ENCODE measurements at regions not wholly inside any gene's neighbourhood (a gene's known extent, or its start where the extent isn't known, plus 50 kb on each side); places are given as distances from the start of the nearest gene placed in this dataset.
A peak's percentile ranks its signal among the peaks of the same experiment; 100 is the strongest.

DNA sequence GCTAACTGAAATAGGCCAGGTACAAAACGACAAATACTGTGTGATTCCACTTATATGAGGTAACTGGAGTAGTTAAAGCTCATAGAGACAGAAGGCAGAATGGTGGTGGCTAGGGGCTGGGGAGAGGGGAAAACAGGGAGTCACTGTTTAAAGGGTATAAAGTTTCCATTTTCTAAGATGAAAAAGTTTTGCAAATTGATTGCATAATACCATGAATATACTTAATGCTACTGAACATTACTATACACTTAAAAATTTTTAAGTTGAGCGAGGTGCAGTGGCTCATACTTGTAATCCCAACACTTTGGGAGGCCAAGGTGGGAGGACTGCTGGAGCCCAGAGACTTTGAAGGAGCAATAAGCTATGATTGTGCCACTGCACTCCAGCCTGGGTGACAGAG is 138.6 kb upstream of the ARID1B start:
- WGBS, 2 experiments (ENCODE audit: extremely low coverage in 2 of 2, insufficient read length in 1 of 2), result 100% methylated on average over 1 of the region's 2 CpGs; no CpG with 5 or more reads in 1 of the 2 experiments
- no peak overlapping the region for H2AK5ac ChIP-seq (ENCODE audit: low read depth, low read length)
- CTCF ChIA-PET, result no interaction called here
- no peak overlapping the region for H3K23ac ChIP-seq (ENCODE audit: low read depth, low read length)
- no peak overlapping the region for H3K9ac ChIP-seq (ENCODE audit: low read depth, low read length)
- ATAC-seq (ENCODE audit: low read depth) (no peak), DNase-seq (no peak)
- in situ Hi-C loops (cut with MboI; ENCODE audit: low sequenced_read_pairs) (no loop called here), dilution Hi-C loops (cut with HindIII; ENCODE audit: low sequenced_read_pairs, unreplicated experiment) (no loop called here), intact Hi-C loops (cut with micrococcal nuclease) (no loop called here)
- no TSS peak for BruUV-seq (replicated peaks)
- TF ChIP-seq SMC3 (IDR thresholded peaks at IDR 0.05; ENCODE audit: low read depth, low read length) (no peak), CEBPB (IDR thresholded peaks at IDR 0.05; ENCODE audit: low read depth, low read length) (0 out of 2 replicates have a peak, but pooled peaks have one; percentile 0)
- H3K4me2 ChIP-seq (ENCODE audit: low read depth, low read length), result no peak overlapping the region
- no peak overlapping the region for H2AK9ac ChIP-seq (replicated peaks; ENCODE audit: low read depth, low read length, poor library complexity)
- H2AFZ ChIP-seq (replicated peaks; ENCODE audit: low read length, poor library complexity), result no peak overlapping the region
- no peak overlapping the region for H2BK20ac ChIP-seq (ENCODE audit: low read depth, low read length)
- H3K14ac ChIP-seq (replicated peaks; ENCODE audit: low read depth, low read length), result no peak overlapping the region
- no peaks in the 10 kb centered on the region for H3K27me3 ChIP-seq (ENCODE audit: control insufficient read depth, insufficient read depth, low read length)
- no peak overlapping the region for H3K18ac ChIP-seq (ENCODE audit: low read depth, low read length)
- peaks cover 4% of the 10 kb centered on the region; the same call in 1 of the 2 replicates for H3K4me1 ChIP-seq (ENCODE audit: control insufficient read depth, insufficient read depth, low read length)
- no peak overlapping the region for H3K27ac ChIP-seq (ENCODE audit: insufficient read depth, low read length)
- no peak overlapping the region for H2BK15ac ChIP-seq (ENCODE audit: low read depth, low read length)
- no peak overlapping the region for H4K8ac ChIP-seq (ENCODE audit: low read depth in 2 of 2, low read length in 2 of 2)
- no peak overlapping the region for H3K56ac ChIP-seq (ENCODE audit: extremely low read depth, insufficient read depth, low read length)
- H3K4me3 ChIP-seq (ENCODE audit: insufficient read depth, low read depth, low read length), result no peak overlapping the region
- no peaks in the 10 kb centered on the region for H4K20me1 ChIP-seq (ENCODE audit: insufficient read depth, low read length)
- no peaks in the 10 kb centered on the region for H3K79me1 ChIP-seq (ENCODE audit: low read depth in 1 of 2, low read length in 2 of 2)
- POLR2A ChIA-PET (ENCODE audit: unreplicated experiment), result no interaction called here
- no peak overlapping the region for H4K5ac ChIP-seq (ENCODE audit: low read depth, low read length)
- peaks cover 4% of the 10 kb centered on the region for H3K9me3 ChIP-seq (ENCODE audit: control insufficient read depth, insufficient read depth, low read length)
- no peak overlapping the region for H2BK120ac ChIP-seq (ENCODE audit: low read depth, low read length)
- H4K91ac ChIP-seq (ENCODE audit: insufficient read depth, low read depth, low read length), result no peak overlapping the region
- no peak overlapping the region for H3K4ac ChIP-seq (ENCODE audit: low read depth, low read length)
- H3K36me3 ChIP-seq (ENCODE audit: control insufficient read depth, insufficient read depth, low read length), result no peaks in the 10 kb centered on the region
- no peaks in the 10 kb centered on the region for H3K9me1 ChIP-seq (ENCODE audit: insufficient read depth, low read length)
- no peak overlapping the region for H2BK5ac ChIP-seq (ENCODE audit: low read depth, low read length, poor library complexity, severe bottlenecking)
